GM18502 (cell line): ENCODE measurements at regions not wholly inside any gene's neighbourhood (a gene's known extent, or its start where the extent isn't known, plus 50 kb on each side); places are given as distances from the start of the nearest gene placed in this dataset.

ENCODE experiments used
- ATAC-seq: cut with Tn5 transposase; IDR thresholded peaks from one replicate; pipeline ENCODE4 v1.9.1; 2021; ENCODE audit warnings: mild to moderate bottlenecking; ENCODE audit not compliant: unreplicated experiment, poor library complexity

DNA sequence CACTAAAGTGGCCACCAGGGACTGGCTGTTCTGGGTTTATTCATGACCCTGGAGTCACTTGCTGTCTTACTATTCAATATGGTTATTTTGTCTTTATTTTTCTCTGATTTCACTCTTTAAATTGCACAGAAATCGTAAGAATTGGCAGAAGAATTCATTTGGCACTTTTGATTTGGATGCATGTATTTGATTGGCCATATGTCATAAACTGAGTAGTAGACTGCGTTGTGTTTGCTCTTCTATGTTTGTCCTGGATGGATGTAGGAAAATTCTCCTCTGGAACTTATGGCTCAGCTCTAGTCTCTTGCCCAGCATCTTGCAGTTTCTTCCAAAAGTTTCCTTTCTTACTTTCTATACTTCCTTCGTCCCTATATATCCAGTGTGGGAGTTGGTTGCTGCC lies 452.7 kb downstream of the GATA3 start:
- no peak for ATAC-seq

DNA sequence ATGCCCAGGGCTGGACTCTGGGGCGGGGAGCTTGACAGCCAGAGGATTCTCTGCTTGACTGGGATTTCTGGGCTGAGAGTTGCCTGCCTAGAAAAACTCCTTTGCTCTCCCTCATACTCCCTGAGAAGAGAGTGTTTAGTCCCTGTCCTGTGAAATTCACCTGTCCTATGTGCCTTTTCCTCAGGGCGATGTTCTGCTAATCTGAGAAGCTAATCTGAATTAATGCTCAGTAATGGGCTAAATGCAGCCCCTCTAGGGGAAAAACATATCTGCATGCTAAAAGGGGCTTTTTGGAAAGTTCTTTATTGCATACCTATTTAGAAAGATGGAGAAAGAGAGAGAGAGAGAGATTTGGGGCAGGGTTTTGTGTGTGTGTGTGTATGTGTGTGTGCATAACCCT lies 454.4 kb downstream of the GATA3 start:
- no peak for ATAC-seq

DNA sequence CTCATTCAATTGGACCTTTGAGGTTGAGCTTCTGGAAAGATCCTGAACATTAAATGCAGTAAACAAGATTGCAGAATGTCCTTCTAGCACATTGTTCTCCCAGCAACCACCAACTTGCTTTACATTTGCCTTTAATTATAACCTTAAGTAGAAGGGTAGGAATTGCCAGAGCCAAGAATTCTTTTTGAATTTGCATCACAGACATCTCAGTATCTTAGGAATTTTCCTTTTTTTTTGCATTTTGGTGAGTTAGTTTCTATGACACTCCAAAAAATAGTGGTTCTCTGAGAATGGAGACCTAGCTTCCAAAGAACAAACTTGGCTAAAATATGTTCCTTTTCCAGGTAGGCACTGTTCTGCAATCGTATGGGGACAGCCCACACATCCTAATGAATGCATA lies 456.0 kb downstream of the GATA3 start:
- no peak for ATAC-seq

DNA sequence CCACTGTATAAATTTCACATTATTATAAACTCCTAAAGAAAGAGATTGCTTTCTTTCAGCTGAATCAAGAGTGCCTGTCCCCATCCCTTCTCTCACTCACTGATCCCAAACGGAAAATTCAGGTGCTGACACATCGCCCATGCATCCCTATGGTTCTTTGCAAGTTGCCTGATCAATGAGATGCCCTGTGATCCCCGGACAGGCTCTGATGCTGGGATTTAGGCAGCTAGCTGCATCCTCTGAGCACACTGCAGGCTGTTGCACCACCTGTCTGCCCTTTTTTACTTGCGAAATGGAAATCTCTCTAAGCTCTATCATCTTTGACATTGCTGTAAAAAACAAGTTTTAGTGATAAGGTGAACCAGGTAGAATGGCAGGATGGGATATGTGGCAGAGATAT lies 456.5 kb downstream of the GATA3 start:
- ATAC-seq: no peak

DNA sequence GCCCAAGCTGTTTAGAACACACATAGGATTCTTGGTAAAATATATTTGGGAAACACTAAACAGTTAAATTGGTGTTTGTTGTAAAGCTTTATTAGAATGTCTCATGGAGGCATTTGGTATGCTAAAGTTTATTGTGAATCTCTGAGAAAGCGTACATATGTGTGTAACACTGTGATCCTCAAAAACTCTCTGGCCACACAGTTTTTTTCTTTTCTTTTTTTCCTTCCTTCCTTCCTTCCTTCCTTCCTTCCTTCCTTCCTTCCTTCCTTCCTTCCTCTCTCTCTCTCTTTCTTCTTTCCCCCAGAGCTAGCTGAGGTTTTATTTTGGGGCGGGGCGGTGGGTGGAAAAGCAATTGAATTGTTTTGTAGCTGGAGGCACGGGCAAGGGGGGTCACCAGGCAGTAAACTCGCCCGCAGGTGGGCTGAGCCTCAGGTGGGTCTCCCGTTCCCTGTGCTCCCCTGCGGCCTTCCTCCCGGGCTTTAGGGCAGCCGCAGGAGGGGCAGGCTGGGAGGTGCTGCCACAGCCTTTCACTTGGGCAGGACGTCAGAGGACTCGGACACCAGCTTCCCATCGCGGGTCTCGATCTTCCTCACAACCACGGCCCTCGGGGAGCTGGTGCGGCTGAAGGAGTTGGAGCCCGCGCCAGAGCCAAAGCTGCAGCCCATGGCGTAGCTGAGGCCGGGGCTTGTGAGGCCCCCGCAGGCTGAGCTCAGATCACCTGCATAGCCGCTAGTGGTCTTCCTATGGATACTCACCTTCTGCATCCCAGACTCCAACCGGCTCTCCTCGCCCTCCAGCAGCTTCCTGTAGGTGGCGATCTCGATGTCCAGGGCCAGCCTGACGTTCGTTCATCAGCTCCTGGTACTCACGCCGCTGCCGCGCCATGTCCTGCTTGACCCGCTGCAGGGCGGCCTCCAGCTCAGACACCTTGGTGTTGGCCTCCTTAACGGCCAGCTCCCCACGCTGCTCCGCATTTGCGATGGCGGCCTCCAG lies 459.0 kb downstream of the GATA3 start:
- no peak for ATAC-seq

DNA sequence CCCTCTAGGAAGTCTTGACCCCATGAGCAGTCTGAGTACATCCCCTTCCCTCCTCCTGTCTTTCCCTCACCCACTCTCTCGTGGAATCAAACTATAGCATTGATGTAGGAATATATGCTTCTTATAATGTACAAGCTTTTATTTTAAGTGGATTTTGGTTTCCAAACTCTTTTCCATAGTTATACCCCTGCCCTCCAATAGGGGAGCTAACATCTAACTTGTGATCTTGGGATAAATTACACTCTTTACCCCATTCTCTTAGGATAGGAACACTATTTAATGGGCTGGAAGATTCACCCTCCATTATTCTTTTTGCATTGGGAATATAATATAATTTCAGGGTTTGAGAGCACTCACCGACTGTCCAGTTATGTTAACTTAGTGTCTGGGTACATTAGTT lies 465.9 kb downstream of the GATA3 start:
- no peak for ATAC-seq

DNA sequence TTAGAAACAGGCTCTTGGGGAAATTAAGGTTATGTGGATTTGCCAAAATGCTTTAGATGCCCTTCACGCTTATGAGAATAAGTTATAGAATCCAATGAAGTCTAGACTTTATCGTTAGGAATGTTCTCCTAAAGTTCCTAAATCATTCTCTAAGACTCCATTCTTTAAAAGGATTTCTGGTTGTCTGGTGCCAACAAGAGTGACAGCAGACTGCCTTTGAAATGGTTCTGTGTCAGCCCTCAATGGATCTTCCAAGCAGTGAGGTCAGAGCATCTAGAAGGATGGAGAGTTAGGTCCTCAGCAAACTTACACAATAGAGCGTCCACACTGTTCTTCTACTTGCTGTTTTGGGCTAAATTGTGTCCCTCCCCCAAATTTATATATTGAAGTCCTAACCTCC lies 473.3 kb downstream of the GATA3 start:
- no peak for ATAC-seq

DNA sequence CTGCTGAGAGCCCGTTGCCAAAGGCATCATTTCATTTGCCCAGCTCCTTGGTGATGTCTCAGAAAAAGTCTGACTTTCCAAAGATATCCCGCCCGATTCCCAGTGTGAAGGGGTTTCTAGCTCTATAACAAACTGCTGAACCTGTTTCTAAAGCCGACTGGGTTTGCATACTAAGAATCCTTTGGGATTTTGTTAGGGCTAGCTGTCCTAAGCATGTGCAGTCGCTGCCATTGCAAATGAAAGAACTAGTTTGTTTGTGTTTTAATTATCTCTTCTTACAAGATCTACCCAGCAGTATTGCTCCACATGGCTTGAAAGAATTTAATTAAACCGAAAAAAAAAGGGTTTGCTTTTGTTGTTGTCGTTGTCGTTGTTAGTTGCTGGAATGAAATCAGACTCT lies 476.6 kb downstream of the GATA3 start:
- no peak for ATAC-seq

DNA sequence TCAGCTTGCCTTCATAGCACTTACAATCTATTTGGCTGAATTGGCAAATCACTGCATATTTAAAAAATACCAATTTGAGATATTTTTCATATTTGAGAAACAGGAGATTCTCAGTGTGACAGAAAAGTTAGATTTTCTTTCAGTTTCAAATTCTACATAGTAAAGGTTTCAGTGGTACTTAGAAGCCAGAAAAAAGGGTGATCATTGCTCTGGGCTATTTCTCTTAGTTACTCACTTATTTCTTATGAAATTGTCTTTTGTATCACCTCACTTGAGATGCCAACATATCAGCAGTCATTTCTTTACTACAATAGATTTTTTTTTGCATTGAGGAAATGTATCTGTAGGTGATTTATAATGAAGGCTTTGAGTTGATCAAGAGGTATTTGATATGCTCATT lies 478.2 kb downstream of the GATA3 start:
- no peak for ATAC-seq

DNA sequence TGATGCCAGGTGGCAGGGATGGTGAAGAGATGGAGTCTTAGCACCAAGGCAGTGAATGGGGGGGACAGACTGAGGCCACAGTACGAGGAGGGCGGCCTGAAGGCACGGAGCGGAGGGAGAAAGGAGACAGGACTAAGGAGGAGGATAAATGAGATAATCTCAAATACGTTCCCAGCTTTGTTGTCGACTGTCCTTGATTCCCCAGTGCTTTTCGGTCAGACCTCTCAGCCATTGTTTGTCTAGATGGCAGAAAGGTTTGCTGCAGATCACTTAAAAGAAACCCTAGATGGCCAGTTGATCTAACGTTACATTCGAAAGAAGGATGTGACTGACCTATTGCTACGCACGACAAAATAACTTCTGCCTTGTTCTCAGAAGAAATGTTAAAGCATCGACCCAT lies 479.0 kb downstream of the GATA3 start:
- ATAC-seq: no peak

DNA sequence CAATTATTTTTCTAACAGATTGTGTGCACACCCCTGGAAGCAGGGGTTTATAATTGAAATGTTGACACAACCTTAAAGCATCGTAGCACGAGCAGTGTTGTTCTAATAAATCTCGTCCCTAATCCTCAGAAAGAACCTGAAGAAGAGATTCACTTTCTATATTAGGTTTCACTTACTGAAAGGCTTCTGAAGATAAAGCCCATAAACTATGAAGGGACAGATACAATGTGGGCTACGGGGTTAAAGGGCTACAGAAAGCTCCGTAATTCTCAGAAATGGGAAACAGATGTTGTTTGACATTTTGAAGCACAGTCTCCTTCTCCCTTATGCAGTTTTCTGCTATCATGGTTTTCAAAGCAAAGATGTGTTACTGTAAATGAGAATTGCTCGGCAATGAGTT lies 479.6 kb downstream of the GATA3 start:
- ATAC-seq: no peak

DNA sequence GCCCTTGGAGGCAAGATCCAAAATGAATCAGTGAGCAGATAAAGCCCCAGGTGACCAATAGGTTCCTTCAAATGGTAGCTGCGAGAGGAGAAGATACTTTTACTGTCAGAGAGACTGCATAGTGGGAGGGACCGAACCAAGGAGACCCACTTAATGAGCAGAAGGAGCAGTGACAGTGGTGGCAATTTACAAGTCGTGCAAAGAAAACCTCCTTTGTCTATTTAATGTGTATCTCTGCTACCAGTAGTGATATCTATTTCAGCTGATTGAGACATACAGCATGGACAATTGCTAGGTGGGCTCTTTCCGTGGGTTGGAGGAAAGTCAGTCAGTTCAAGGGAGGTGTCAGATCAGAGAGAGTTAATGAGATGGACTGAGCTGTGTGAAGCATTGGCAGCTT lies 480.4 kb downstream of the GATA3 start:
- ATAC-seq: no peak

DNA sequence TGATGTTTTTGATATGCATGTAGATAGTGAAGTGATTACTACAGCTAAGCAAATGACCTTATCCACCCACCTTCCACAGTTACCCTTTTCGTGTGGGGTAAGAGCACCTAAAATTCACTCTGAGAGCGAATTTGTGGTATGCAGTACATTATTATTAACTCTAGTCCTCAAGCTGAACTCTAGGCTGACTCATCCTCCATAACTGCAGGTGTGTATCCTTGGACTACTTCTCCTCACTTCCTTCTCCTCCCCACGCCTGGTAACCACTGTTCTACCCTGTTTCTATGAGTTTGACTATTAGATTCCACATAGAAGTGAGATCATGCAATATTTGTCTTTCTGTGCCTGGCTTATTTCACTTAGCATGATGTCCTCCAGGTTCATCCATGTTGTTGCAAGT lies 484.6 kb downstream of the GATA3 start:
- ATAC-seq: no peak

DNA sequence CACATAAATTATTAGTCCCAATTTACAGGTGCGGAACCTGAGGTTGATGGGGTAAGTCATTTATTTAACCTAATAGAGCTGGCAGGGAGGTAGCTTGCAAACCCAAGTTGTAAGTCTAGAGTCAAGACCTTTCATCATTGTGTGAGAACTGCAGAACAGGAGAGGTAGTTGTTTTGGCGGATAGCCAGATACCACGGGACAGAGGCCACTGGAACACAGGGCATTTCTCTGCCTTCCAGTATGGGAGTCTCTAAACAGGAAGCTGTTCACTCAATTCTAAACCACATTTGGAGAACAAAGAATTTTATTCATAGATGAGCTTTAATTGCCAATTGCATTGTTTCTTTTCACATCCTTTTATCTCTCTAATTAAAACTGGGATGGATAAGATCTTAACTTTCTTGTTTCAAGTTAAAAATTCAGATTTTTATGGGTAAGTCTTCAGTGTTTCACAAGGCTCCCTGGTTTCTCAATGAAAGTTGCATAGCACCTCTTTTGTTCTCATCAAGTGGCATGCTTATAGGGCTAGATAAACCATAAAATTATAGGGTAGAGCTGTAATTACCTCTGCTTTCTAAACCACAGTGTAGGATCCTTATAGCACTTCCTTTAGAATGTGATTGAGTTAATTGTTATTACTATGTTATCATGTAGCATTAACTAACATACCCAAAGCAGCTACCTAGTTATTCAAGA lies 489.0 kb downstream of the GATA3 start:
- ATAC-seq: no peak

DNA sequence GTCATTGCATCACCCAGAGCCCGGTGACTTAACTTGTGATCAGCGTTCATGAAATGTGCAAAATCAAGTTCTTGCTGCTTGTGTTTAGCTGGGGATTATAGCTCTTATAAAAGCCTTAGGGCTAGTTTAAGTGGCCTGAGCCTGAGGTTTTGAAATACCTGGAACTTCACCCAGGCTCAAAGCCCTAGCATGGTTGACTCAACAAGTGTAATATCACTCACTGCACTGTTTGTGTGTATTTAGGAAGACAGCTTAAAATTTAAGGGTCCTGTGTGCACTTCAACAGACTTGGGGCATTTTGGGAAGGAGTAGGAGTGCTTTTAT lies 489.5 kb downstream of the GATA3 start:
- ATAC-seq: no peak

DNA sequence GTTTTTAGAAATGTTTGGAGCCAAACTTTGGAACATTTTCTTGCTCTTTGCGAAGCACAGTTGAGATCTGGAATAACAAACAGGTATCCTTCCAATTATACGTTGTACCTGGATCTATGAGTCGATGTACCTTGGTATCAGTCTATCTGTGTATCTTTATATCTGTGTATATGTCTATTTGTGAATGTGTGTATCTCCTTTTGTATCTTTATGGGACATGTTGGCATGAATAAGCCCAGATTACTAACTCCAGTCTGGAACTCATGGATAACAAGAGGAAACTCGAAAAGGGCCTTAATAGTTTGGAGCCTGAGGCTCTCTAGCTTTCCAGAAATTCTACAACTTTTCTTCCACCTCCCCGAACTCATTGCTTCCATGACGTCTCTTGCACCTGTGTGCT lies 490.0 kb downstream of the GATA3 start:
- ATAC-seq: no peak

DNA sequence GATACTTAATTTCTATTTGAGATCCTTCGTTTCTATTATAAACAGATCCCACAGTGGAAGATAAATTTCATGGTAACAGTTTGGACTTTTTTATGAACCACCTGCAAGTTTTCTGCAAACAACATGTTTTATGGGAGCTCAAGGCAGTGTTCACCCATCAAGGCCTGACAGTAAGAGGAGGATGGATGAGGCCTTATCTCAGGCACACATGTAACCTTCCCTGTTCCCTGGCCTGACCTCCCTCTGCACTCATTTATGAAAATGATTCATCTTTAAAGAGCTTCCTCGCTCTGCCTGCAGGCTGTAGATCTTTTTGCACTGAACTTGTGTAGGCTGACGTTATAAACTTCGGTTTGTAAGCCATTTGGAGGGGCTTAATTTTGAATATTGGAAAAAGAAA lies 500.1 kb downstream of the GATA3 start:
- no peak for ATAC-seq

DNA sequence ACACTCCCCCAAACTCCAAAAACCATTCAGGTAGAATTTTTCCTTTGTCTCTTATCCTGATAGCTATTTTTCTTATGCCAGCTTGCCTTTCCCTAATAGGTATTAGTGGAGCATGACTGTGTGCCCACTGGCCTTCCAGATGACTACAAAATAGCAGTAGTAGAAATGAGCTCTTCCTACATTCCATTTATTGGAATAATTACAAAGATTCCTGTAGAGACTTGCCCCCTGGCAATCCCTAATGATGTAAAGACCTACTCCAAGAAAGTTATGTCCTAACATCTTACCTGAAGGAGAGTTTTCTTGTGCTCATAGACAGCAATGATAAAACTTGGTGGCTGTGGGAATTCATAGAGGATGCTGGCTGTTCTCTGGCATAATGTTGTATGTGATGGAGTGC lies 501.8 kb downstream of the GATA3 start:
- no peak for ATAC-seq

DNA sequence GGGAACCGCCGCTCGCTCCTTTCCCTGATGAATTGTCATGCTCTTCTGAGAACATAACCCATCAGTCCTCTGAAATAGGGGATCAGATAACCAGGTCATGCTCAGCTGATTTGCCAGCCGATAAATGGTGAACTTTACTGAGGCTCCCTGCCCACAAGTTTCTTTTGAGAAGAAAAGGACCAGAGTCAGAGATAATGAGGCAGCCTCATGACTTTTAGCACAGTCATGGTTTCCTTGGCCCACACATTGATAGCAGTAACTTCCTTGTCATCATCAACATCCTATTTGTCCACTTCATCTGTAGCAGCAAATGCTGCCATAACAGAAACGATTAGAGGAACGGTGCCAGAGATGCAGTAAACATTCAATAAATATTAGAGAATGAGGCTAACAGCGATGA lies 509.0 kb downstream of the GATA3 start:
- no peak for ATAC-seq

DNA sequence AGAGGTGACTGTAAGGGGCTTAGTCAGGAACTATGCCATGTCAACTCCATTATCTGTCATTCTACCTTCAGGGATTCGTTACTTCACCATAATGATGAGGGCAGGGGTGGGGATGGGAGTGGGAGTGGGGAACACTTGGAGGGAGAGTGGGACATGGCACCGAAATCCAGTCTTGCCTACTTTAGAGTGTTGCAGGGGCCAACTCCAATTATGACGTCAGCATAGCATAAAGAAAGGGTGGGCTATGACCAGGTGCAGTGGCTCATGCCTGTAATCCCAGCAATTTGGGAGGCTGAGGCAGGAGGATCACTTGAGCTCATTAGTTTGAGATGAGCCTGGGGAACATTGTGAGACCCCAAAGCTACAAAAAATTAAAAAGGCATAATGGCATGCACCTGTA lies 512.2 kb downstream of the GATA3 start:
- ATAC-seq: no peak

DNA sequence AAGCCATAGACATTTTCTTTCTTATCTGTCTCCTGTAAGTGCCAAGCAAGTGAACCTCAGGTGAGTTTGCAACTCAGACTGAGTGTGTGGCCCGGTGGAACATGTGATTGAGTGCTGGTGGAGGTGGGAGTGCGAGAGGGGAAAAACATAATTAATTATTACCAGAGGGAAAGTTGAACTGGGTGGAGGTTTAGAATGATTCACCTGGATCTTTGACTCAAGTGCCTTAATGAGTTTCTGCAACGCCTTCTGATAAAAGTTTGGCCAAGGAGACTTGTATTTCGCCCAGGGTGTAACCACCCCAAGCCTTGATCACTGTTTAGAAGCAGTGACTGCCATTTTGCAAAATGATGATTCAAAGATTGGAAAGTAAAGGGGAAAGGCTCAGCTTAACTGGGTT lies 513.9 kb downstream of the GATA3 start:
- ATAC-seq: no peak

DNA sequence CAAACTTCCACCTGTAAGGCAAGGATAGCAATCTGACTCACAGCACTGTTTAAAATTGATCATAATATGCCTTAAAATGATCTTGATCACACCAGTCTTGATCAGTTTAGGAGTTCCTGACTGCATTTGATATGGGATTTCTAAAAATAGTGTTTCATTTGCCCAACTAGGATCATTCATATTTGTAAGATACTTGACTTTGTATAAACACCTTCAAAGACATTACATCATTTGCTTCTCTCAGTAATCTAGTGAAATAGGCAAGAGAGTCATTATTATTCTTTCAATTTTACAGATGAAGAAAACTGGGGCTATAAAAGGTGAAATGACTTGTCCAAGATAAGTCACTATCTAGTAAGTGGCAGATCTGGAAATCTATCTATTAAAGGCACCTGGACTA lies 521.1 kb downstream of the GATA3 start:
- no peak for ATAC-seq
